Adrenal gland (tissue), 5 donors: ENCODE measurements at regions not wholly inside any gene's neighbourhood (a gene's known extent, or its start where the extent isn't known, plus 50 kb on each side); places are given as distances from the start of the nearest gene placed in this dataset.

Experiments
- CTCF ChIP-seq, 6 experiments: fragments of 450-650 bp in 4 of 6; fragments of 200-600 bp in 2 of 6; sonication (generic) in 1 of 6; IDR thresholded peaks; 1 replicate in 5 of 6; 2 replicates in 1 of 6; pipeline versions ENCODE4 v1.5.1 to v1.8.0; 2016 to 2021; ENCODE audit warnings: antibody characterized with exemption in 6 of 6, mild to moderate bottlenecking in 2 of 6, moderate library complexity in 1 of 6
- POLR2A ChIP-seq, 2 donors: fragments of 450-650 bp; IDR thresholded peaks; one replicate each; pipeline ENCODE4 v1.6.1; 2017; ENCODE audit warnings: antibody characterized with exemption in 2 of 2, mild to moderate bottlenecking in 2 of 2, moderate library complexity in 1 of 2
- donor health status: DM: no; HTN: no; CAD: no.

- TF ChIP-seq CTCF (IDR thresholded peaks at IDR 0.05) (no peak), POLR2A (IDR thresholded peaks at IDR 0.05) (no peak)
Measured at GRCh38 chr1:147053269-147053668, 115.1 kb downstream of the NBPF12 start.
